MG63 (cell line): ENCODE measurements at regions not wholly inside any gene's neighbourhood (a gene's known extent, or its start where the extent isn't known, plus 50 kb on each side); places are given as distances from the start of the nearest gene placed in this dataset.

Experiments
- DNase-seq: peaks from one replicate; pipeline ENCODE4 v3.0.0-alpha.2; 2020
- H3K27me3 ChIP-seq: fragments of 250-450 bp; sonication (Bioruptor Pico); 2 replicates; pipeline ENCODE4 v1.5.1; 2020; ENCODE audit warnings: mild to moderate bottlenecking, moderate library complexity
- H3K36me3 ChIP-seq: fragments of 250-450 bp; sonication (Bioruptor Pico); 2 replicates; pipeline ENCODE4 v1.5.1; 2020; ENCODE audit warnings: mild to moderate bottlenecking, moderate library complexity
- H3K4me3 ChIP-seq: fragments of 250-450 bp; sonication (Bioruptor Pico); 2 replicates; pipeline ENCODE4 v1.5.1; 2020; ENCODE audit warnings: mild to moderate bottlenecking, moderate library complexity
- H3K9me3 ChIP-seq: fragments of 250-450 bp; sonication (Bioruptor Pico); 2 replicates; pipeline ENCODE4 v1.5.1; 2020; ENCODE audit warnings: mild to moderate bottlenecking, moderate library complexity

GRCh38 chr3:181660337-181660736 lies 51.4 kb upstream of the SOX2 start:
- no peak overlapping the region for H3K4me3 ChIP-seq
- no peak for DNase-seq

GRCh38 chr3:181637456-181637855 lies 74.3 kb upstream of the SOX2 start:
- DNase-seq: no peak
- Histone ChIP-seq H3K9me3 (no peaks in the 10 kb centered on the region), H3K27me3 (peaks cover 7% of the 10 kb centered on the region; the same call in 1 of the 2 replicates), H3K4me3 (no peak overlapping the region), H3K36me3 (no peaks in the 10 kb centered on the region)

More at GRCh38 chr3:181660337-181660736, 51.4 kb upstream of the SOX2 start:
- H3K9me3 ChIP-seq: no peaks in the 10 kb centered on the region
- H3K36me3 ChIP-seq: no peaks in the 10 kb centered on the region
- peaks cover 5% of the 10 kb centered on the region; the same call in 1 of the 2 replicates for H3K27me3 ChIP-seq

GRCh38 chr3:181637056-181637455 lies 74.7 kb upstream of the SOX2 start:
- DNase-seq: no peak
- Histone ChIP-seq H3K27me3 (peaks cover 7% of the 10 kb centered on the region; the same call in 1 of the 2 replicates), H3K9me3 (no peaks in the 10 kb centered on the region), H3K36me3 (no peaks in the 10 kb centered on the region), H3K4me3 (no peak overlapping the region)

DNA sequence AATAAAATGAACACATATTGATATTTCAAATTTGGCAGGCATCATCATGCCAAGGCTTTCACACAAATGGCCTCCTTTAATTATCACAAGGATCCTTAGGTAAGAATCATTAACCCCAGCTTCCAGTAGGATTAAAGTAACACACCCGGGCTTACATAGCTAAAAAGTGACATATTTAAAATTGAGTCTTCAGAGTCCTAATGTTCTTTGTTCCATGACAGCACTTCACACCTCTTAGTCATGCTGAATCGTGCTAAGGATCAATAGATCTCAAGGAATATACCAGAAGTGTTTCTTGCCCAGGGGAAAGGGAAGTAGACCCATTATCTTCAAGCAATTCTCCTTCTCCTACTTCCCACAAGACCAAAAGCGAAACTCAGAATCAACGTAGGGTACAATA lies 76.6 kb upstream of the SOX2 start:
- Histone ChIP-seq H3K9me3 (no peaks in the 10 kb centered on the region), H3K27me3 (peaks cover 7% of the 10 kb centered on the region; the same call in 1 of the 2 replicates), H3K36me3 (no peaks in the 10 kb centered on the region), H3K4me3 (no peak overlapping the region)
- no peak for DNase-seq

DNA sequence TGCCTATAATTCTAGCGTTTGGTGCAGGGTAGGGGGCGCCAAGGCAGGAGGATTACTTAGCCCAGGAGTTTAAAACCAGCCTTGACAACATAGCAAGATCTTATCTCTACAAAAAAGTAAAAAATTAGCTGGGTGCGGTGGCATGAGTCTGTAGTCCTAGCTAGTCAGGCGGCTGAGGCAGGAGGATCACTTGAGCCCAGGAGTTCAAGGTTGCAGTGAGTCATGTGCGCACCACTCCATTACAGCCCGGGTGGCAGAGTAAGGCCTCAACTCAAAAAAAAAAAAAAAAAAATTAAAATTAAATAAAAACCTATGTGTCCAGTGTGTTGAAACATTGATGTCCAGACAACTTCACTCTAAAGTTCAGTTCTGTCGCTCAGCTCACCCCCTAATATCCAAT lies 78.2 kb upstream of the SOX2 start:
- DNase-seq: no peak
- no peaks in the 10 kb centered on the region for H3K27me3 ChIP-seq
- no peaks in the 10 kb centered on the region for H3K36me3 ChIP-seq
- H3K9me3 ChIP-seq: no peaks in the 10 kb centered on the region
- H3K4me3 ChIP-seq: no peak overlapping the region

DNA sequence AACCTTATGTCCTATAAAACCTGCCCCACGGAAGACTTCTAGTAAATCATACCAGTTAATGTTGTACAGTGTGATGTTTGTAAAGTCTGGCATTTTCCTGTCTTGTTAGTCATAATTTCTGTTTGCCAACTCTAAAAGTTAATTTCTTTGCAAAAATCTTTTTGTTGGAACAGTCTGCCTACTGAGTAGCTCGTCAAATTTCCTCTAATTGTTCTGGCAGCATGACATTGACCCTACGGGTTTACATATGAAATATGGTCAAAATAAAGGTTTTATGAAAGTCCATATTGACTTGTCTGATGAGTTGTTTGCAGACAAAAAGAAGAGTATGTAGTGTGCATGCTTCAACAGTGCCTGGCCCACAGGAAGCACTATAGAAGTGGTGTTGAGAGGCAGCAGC lies 79.8 kb upstream of the SOX2 start:
- DNase-seq: no peak
- Histone ChIP-seq H3K4me3 (no peak overlapping the region), H3K27me3 (no peaks in the 10 kb centered on the region), H3K36me3 (no peaks in the 10 kb centered on the region), H3K9me3 (no peaks in the 10 kb centered on the region)

- Histone ChIP-seq H3K4me3 (no peak overlapping the region), H3K9me3 (no peaks in the 10 kb centered on the region), H3K27me3 (0 out of 2 replicates have a peak, but pooled peaks cover under 1% of the 10 kb centered on the region), H3K36me3 (no peaks in the 10 kb centered on the region)
- DNase-seq: no peak
Measured at GRCh38 chr3:181630853-181631252, 80.9 kb upstream of the SOX2 start.

DNA sequence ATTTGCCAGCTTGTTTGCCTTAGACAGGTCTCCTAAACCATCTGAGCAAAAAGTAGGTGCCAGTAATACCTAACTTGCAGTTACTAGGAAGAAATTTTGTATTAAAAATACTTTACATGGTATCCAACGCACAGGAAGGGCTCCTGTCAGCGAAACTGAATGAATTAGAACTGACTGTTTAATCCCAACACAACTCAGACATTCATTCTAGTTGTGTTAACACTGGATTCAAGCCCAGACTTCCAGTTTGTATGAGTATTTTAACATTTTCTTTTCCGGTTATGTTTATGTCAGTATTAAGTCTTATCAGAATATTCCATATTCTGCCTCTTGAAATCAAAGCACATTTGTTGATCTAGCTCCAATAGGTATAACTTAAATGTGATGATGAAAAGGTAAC lies 82.0 kb upstream of the SOX2 start:
- H3K36me3 ChIP-seq: no peaks in the 10 kb centered on the region
- 0 out of 2 replicates have a peak, but pooled peaks cover 5% of the 10 kb centered on the region for H3K27me3 ChIP-seq
- no peaks in the 10 kb centered on the region for H3K9me3 ChIP-seq
- DNase-seq: no peak
- H3K4me3 ChIP-seq: no peak overlapping the region

DNA sequence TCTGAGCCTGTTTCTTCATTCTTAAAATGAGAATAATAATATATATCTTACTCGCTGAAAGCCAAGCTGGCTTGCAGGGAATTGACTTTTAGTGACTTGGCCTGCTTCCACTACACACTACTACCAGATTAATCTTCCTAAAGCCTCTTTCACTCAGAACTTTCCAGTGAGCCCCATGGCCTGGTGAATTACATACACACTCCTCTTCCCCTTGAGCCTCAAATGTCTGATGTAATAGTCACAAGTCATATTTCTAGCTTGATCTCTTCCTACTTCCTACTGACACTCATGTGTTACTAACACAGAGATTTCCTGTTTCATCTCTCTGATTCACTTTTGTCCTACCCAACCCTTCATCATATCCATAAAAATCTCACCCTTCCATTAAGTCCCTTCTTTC lies 82.7 kb upstream of the SOX2 start:
- no peak for DNase-seq
- 0 out of 2 replicates have a peak, but pooled peaks cover 5% of the 10 kb centered on the region for H3K27me3 ChIP-seq
- no peak overlapping the region for H3K4me3 ChIP-seq
- H3K9me3 ChIP-seq: no peaks in the 10 kb centered on the region
- no peaks in the 10 kb centered on the region for H3K36me3 ChIP-seq

- no peaks in the 10 kb centered on the region for H3K36me3 ChIP-seq
- DNase-seq: no peak
- no peak overlapping the region for H3K4me3 ChIP-seq
- H3K9me3 ChIP-seq: no peaks in the 10 kb centered on the region
- 0 out of 2 replicates have a peak, but pooled peaks cover 5% of the 10 kb centered on the region for H3K27me3 ChIP-seq
Measured at GRCh38 chr3:181628384-181628783, 83.3 kb upstream of the SOX2 start.

DNA sequence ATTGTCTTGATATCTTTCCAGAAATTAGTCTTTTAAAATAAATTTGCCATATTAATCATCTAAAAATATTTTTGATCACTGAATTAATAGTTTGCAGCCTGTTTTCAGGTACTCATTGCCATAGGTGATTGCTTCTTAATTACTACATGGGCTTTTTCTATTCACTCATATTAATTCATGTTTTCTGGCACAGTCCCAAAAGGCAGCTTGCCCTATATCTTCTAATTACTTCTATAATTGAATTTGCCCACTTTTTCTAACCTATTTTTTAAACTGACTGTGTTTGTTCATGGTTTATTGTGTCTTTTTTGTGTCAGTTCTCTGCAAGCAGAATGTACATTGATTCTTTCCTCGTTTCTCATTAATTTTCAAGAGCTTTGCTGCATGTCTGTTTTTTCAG lies 85.7 kb upstream of the SOX2 start:
- DNase-seq: no peak
- H3K36me3 ChIP-seq: no peaks in the 10 kb centered on the region

GRCh38 chr3:181623924-181624694 lies 87.6 kb upstream of the SOX2 start:
- H3K9me3 ChIP-seq: no peaks in the 10 kb centered on the region
- H3K27me3 ChIP-seq: peaks cover 6% of the 10 kb centered on the region; the same call in 1 of the 2 replicates
- H3K4me3 ChIP-seq: no peak overlapping the region
- H3K36me3 ChIP-seq: no peaks in the 10 kb centered on the region
- no peak for DNase-seq

More for the DNA sequence above, 85.7 kb upstream of the SOX2 start:
- Histone ChIP-seq H3K9me3 (no peaks in the 10 kb centered on the region), H3K4me3 (no peak overlapping the region), H3K27me3 (0 out of 2 replicates have a peak, but pooled peaks cover 5% of the 10 kb centered on the region)

GRCh38 chr3:181622365-181622764 lies 89.4 kb upstream of the SOX2 start:
- Histone ChIP-seq H3K4me3 (no peak overlapping the region), H3K9me3 (no peaks in the 10 kb centered on the region), H3K36me3 (no peaks in the 10 kb centered on the region), H3K27me3 (peaks cover 12% of the 10 kb centered on the region; the same call in 1 of the 2 replicates)
- no peak for DNase-seq

GRCh38 chr3:181619897-181620296 lies 91.8 kb upstream of the SOX2 start:
- DNase-seq: no peak
- Histone ChIP-seq H3K36me3 (no peaks in the 10 kb centered on the region), H3K9me3 (no peaks in the 10 kb centered on the region), H3K4me3 (no peak overlapping the region), H3K27me3 (peaks cover 7% of the 10 kb centered on the region; the same call in 1 of the 2 replicates)

GRCh38 chr3:181618260-181618659 lies 93.5 kb upstream of the SOX2 start:
- no peaks in the 10 kb centered on the region for H3K9me3 ChIP-seq
- H3K27me3 ChIP-seq: peaks cover 7% of the 10 kb centered on the region

DNA sequence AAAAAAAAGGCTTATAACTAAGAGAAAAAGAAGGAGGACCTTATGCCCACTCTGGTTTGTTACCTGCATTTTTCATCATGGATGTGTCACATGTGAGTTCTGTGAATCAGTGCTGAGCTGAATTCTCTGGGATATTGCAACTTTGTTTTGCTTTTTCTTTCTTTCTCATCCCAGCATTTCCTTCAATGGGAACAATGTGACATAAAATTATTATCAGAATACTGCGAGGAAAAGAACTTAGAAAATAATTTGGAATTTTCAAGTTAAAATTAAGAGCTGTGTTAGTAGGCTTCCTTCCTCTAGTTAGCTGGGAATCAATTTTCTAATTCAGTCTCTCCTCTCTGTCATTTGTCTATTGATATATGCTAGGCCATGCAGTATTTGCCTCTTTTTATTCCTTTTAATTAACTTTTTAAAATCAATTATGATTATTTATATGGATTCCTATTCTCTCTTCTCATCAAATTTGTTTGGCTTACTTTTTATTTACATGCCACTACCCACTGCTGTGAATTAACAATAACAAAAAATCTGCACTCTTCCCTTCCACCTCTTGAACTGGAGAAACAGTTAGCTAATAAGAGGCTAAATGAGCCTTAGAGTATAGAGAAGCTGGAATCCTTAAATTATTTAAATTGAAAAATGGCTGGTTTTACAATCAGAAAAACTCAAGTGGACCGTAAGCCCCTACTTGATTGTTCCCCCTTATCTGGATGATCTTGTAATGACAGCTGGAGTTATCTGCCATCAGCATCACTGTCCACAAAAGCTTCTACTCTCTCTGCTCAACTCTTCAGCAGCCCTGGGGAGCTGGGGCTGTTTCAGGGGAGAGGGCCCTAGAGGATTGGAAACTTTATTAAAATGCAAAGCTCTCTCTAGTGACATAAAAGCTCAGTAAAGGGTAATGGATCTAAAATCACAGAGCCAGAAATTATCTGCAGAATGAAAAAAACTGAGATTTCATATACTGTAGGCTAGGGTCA lies 95.3 kb upstream of the SOX2 start:
- no peak for DNase-seq
- no peaks in the 10 kb centered on the region for H3K36me3 ChIP-seq
- no peaks in the 10 kb centered on the region for H3K9me3 ChIP-seq
- no peak overlapping the region for H3K4me3 ChIP-seq
- peaks cover 7% of the 10 kb centered on the region for H3K27me3 ChIP-seq

More at GRCh38 chr3:181618260-181618659, 93.5 kb upstream of the SOX2 start:
- Histone ChIP-seq H3K36me3 (no peaks in the 10 kb centered on the region), H3K4me3 (no peak overlapping the region)
- DNase-seq: no peak

DNA sequence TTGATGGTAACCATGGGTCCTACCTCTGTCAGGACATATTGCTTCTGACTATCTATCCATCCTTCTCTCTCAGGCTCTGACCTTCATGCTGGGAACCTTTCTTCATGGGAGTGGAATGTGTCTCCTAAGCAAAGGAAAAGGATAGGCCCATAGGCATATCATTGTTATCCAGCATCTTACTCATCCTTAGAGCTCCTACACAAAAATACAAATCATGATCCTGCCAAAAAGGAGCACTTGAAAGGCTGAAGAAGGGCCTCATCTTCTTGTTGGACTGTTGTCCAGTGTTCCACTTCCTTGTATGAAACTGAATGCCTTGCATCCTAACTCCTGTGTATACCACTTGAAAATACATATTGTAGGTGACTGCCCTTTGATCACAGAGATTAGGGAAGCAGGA lies 96.1 kb upstream of the SOX2 start:
- H3K4me3 ChIP-seq: no peak overlapping the region
- no peaks in the 10 kb centered on the region for H3K36me3 ChIP-seq
- H3K9me3 ChIP-seq: no peaks in the 10 kb centered on the region
- peaks cover 7% of the 10 kb centered on the region for H3K27me3 ChIP-seq
- no peak for DNase-seq
